NCI-H1105 treated with DMSO at 0.1 percent for 48 hours (cell line): ENCODE measurements at regions not wholly inside any gene's neighbourhood (a gene's known extent, or its start where the extent isn't known, plus 50 kb on each side); places are given as distances from the start of the nearest gene placed in this dataset.

Experiments
- DNase-seq: peaks from one replicate; lab custom pipeline; 2025; lab: John Stamatoyannopoulos, UW

DNA sequence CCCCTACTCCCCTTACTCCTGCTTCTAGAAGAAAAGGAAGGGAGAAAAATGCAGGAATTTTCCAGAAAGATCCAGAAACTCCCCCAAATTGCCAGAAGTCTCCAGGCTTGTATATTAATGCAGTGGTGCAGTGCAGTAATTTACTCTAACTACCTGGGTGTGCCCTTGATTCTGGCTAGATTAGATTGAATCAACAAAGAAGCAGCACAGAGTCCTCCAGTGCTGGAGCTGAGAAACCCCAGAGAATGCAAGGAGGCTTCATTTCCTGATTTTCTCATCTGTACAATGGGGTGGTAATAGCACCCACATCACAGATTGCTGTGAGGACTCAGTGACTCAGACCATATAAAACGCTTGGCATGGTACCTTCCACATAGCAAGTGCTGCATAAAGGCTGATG lies 247.3 kb upstream of the RPL38 start:
- DNase-seq: no peak

DNA sequence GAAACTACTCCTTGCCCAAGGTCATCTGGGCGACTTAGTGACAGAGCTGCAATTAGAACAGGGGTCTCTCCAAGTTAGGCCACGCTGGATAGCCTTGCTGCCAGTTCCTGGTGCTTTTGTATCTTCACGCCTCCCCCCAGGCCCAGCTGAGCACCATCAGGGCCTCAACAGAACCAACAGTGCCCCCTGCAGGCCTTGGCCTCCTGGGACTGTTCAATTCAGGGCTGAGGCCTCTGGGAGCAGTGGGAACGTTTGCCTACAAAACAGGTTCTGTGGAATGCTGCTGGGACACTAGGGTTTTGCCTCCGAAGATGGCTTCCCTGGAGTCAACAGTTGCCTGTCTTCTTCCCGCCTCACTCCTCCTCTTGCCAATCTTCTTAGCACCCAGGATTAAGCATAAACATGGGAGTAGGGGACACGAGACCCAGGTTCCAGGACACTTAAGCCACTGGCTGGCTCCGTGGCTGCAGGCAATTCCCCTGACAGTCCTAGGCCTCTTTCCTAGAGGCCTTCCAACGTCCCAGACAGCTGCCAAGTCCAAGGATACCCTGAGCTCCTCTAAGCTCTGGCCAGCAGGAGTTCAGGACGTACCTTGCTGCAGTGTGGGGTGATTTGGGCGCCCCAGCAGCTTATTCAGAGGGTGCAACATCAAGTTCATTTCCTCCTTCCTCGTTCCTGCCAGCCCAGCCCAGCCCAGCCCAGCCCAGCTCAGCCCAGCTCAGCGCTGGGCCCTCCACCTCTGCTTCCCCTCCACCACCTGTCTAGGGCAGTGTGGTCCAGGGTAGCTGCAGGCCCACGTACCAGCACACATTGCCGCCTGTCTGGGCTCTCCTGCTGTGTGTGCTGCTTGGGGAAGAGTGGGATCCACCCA lies 246.6 kb upstream of the RPL38 start:
- DNase-seq: peak; percentile 29

DNA sequence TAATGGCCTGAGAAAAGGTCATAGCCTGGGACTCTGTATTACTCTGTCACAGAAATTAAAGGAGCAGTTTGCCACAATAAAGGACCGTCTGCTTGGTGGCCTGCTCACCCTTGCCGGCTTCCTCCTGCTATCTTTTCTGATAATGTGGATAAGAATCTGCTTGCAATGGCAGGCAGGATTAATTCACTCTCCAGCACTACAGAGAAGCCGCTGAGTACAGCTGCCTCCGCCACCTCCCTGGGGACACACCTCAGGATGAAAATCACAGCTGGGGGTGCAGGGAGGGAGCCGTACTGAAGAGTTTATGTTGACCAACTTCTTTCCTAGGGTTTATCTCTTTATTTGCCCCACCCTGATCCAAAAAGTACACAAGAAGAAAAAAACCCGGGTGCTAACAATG lies 245.9 kb upstream of the RPL38 start:
- no peak for DNase-seq

DNA sequence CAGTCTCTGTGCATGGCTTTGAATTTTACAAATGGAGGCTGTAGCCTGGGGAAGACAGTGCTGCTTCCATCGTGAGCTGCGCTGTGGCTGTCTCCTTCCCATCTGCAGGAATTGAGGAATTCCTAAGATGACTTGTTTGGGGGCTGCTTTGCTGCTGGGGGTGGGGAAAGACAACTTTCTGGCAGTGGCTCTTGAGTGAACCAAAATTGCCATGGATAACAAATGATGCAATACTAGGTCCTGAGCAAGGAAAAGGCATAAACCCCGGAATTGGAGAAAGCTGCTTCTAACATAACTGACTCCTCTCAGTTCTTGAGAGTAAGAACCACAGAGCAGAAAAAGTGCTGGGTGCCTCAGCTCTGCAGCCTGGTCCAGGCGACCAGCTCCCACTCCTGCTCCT lies 245.0 kb upstream of the RPL38 start:
- no peak for DNase-seq

DNA sequence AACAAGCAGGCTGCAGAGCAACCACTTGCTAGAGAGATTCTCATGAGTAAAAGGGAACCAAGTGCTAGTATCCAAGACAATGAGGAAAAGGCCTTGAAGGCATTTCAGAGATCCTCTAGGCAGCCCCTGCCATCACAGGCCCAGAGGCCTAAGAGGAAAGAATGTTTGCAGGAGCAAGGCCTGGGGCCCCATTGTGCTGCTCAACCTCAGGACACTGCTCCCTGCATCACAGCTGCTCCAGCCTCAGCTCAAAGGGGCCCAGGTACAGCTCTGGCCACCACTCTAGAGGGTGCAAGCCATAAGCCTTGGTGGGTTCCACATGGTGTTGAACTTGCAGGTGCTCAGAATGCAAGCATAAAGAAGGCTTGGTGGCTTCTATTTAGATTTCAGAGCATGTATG lies 243.0 kb upstream of the RPL38 start:
- DNase-seq: no peak

DNA sequence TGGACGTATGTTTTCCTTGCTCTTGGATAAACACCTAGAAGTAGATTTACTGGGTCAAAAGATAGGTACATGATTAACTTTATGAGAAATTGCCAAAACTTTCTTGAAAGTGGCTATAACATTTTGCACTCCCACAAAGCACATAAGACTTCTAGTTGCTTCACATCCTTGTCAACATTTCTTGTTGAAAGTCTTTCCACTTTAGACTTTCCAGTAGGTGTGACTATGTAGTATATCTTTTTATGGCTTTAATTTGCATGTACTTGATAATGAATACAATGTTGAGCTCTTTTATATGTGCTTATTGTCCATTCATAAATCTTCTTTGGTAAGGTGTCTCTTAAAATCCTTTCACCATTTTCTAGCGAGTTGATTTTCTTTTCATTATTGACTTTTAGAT lies 241.2 kb upstream of the RPL38 start:
- no peak for DNase-seq

DNA sequence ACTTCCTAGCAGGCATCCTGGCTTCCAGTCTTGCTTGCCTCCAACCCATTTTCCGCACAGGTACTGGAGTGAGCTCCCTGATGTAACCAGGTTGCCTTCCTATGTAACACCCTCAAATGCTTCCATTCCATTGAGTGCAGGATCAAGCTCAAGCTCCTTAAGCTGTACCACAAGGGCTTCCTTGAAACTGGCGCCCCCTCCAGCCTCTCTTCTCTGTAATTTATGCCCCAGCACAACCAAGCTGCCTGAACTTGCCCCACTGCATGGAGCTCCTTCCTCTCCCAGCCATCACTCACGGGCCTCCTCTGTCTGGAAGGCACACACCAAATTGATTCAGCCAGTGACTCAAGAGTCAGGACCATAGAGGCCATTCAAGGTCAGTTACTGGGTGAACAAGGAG lies 234.8 kb upstream of the RPL38 start:
- DNase-seq: no peak

DNA sequence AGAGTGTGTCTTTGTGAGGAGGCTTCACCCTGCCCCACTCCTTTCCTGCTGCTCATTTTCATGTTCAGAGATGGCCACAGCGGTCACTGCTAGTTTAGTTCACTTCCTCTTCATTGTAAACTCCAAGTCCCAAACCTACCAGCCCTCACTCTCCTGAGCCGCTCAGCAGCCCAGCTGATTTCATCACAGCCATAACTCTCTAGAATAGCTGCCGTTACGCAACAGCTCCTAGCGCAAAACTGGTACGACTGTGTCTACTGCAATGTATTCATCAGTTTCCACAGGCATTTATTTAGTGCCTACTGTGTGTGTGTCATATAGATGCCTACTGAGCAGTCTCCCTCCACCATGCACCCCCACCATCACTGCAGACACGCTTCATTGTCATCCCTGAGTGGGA lies 233.5 kb upstream of the RPL38 start:
- DNase-seq: no peak

DNA sequence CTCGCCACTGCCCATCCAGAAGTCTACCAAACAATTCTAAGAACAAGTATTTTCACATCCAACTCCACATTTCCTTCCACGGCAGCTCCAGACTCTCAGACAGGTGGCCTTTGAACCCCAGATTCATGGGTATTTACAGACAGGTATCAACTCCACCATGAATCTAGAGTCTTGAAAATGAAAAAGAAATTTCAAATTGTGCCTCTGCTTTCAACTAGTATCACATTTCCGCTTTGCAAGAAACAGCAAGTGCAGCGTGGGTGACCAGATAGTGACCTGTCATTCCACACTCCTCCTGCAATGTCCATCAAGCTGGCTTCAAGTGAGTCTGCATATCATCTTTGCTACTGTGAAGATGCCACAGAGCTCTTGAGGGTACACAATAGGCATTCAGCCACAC lies 232.4 kb upstream of the RPL38 start:
- no peak for DNase-seq

DNA sequence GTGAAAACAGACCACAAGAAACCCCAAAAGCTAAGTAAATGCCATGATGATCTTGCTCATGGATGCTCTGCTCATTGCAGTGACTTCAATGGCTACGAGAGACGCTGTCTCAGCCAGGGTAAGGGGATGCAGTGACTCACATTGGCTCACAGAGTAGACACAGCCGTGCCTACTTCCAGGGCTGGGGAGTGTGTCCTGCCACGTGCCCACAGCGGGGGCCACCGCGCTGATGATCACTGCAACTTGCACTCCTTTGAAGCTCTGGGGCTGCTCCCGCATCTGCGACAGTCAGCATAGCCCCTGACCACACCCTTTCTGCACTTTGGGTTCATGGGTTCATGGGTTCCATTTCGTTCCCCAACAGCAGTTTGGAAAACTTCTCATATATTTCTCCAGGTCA lies 231.4 kb upstream of the RPL38 start:
- DNase-seq: no peak

DNA sequence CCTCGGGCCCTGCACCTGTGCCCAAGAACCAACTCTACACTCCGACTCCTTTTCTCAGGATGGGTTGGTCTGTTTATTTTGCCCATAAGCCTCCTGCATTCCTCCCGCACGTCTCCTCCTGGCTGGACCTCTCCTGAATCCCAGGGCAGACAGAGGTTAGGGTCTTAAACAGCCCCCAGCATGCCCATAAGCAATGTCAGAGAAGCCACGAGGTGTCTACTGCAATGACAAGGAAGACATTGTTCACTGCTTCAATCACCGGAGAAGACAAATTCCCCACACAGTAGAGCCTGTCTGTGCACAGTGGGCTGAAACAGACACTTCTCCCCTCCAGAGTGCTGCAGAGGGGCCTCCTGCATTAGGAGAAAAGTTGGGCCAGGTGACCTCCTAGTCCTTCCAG lies 230.6 kb upstream of the RPL38 start:
- DNase-seq: no peak

DNA sequence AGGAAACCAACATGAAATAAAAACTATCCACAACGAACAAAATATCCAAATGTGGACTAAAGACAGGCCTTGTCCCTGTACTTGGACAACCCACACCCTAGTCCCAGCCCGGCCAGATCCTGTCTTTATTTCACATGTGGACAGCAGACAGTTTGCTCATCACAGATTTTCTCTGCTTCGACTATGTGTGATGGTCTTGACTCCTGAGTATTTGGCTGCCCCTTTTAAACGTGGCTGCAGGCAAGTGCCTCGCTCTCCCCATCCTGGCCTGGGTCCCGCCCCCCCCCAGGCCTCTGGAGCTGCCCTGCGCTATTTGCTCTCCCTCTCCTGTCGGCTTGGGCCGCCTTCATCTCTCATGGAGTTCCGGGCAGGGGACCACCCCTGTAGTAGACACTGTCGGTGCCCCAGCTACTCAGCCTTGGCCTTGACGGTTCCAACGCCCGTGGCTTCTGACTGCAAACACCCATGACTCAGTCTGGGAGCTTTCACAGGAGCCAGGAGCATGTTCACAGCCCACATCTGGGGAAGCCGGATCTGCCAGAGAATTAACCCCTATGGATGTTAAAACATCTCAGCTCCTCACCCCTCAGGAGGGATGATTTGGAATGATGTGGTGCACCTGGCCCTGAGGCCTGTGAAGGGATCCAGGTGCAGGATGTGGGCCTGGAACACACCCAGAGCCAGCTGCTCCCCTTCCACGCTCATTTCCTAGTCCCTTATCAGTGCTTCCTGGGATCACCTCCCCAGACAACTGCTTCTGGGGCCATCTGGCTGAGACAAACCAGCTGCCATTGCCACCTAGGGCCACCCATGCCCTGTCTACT lies 229.7 kb upstream of the RPL38 start:
- no peak for DNase-seq

DNA sequence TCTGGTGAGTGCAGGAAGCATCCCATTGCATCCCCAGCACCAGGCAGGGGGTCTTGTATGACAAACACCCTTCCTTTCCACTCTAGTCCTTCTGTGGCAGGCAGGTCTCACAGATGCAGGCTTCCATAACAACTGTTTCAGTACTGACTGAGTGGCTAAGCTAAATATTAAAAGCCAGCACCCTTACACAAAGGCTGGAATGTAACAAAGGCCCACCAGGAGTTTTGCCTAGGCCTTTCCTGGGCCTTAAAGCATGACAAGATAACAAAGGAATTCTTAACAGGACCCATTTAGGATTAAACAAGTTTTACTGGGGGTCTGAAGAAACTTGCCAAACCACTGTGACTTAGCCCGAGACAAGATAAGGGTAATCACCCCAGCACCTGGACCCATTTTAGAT lies 228.9 kb upstream of the RPL38 start:
- no peak for DNase-seq

DNA sequence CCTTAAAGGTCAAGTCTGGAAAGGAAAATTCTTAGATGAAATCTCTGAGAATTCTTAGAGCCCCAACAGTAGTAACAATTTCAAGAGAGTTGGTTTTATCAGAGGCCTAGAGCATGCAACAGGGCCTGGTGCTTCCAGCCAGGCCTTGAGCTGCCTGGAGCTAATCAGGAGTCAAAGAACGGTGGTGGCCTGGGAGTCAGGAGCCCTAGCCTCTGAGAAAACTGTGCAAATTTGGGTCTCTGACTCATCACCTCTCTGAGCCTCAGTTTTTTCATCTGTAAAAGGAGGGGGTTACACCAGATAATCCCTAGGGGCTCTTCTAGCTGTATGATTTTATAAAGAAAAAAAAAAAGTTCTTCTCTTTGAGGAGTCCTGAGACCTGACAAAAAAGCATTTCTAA lies 227.3 kb upstream of the RPL38 start:
- DNase-seq: no peak

DNA sequence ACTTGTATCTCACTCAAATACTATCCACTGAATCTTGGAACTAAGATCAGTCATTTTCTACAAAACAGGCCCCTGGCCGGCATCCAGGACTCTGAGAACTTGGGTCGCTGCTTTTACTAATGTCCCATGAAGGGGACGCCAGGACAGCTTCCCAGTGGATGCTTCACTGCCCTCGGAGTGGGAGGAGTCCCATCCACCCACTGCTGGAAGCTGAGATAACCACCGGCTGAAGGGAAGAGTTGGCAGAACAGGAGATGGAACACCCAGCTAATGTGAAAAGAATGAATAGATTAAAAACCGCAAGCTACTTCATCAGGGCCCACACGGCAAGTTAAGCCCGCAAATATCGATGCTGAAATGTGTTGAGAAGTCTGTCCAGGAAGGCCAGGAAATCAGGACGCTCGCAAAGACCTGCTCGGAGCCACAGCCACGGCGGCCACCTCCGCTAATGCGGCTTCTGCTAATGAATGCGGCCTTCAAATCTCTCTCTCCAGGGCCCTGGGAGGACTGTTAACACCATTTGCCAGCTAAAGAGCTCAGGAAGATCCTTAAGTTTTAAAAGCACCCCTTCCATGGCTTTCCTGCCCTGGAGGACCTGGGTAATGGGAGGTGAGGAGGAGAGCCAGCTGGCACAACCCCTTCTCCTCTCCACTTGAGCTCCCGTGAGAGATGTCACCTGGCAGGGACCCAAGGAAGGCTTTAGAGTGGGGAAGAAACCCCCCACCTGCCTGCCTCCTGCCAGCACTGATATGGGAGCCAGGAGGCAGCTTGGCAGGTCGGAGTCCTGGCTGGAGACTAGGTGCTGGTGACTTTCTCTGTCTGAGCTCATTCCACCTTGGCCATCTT lies 226.6 kb upstream of the RPL38 start:
- peak; percentile 96 for DNase-seq

DNA sequence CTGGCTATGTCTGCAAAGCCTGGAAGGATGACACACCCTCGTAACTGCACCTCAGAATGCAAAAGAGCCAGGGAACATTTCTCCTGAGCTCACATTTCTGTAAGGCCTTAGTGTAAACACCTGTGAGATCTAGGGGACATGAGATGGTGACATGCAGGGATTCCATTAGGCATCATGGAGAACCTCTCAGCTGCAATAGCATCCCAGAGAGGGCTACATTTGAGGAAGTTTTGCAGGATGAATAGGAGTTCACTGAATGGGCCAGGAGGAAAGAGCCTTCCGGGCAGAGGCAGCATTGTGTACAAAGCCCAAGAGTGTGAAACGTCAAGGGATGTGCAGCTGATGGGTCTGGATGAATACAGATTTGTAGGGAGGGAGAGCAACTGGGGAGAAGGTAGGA lies 223.0 kb upstream of the RPL38 start:
- DNase-seq: no peak

DNA sequence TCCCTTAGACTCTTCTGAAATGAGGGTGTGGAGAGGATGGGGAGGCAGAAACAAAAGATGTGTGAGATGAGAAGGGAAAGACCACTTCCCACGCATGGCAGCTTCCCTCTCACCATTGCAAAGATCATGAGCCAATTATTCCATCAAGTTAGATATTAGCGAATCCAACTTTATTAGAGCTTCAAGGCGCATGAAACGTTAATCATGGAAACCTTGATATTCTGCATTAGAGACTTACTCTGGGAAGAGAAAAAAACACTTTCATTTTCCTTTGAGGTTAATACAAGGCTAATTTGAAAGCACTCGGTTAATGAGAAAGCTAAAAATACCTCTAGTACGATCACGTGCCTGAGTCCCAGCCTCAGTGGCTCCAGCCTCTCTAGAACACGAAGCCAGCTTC lies 220.6 kb upstream of the RPL38 start:
- DNase-seq: no peak

DNA sequence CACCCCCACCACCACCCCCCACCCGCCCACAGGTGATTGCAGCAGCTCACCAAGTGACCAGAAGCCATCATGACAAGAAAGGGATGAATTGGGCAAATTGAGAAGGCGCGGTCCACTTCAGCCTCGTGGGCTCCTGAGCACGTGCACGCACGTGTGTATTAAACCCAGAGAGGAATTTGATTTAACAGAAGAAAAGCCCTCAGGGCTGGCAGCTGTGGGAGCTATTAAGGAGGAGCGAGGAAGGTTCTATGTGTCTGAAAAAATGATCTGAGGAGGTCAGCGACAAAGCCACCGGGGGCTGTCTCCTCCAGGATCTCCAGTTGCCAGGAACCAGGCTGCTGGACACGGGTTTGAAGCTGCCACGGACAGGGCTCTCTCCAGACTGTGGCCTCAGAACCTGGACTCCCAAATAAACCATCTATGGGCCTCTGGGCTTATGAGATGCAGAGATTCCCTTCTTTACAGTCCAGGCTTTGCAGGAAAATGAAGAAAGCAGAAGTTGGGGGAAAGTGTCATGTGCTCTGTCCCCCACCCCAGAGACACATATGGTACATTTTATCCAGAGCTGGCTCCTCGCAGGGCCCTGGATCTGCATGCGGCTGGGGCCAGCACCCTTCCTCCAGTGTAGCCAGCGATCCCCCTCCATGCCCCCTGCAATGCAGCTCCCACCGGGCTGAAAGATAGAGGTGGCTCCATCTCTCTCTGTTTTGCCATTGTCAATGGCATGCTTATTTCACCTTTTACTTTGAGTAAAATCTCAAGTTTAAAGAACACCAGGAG lies 219.7 kb upstream of the RPL38 start:
- DNase-seq: no peak

DNA sequence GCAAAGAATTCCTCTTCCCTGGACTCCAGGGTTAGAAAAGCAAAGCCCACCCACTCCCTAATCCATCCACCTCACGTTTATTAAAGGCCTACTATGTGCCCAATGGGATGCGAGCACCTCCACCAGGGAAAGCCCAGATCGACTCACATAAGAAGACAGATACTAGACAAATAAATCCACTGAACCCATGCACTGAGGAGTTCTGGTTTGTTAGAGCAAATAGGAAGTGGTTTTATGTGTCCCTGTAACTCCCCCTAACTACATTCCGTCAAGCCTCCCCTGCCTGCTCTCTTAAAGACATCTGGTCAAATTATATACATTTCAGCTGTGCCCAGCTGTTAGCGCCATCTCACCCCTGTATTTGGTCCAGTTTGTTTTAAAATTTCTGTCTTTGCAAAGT lies 218.5 kb upstream of the RPL38 start:
- DNase-seq: no peak

DNA sequence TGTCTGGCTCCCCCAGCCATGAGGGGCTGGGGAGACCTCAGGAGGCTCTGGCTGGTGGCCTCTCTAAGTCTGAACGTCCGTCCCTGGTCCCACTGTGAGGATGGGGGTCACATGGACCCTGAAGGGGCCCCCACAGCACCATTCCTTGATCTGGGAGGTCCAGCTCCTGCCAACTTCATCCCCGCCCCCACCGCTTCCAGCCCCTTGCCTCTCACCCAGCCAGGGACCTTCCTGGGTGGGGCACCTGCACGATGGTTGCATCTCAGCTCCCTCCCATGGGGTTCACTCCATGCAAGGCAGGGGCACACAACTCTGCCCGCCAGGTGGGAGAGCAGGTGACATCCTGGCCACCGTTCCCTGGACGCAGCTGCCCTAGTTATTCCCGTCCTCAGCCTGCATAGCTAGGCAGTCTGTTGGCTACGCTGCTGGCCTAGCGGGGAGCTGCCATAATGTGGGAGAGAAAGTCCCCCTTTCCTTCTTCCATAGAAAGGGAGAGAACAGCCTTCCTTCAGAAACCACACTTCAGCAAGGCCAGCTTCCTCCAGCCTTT lies 217.9 kb upstream of the RPL38 start:
- DNase-seq: no peak

DNA sequence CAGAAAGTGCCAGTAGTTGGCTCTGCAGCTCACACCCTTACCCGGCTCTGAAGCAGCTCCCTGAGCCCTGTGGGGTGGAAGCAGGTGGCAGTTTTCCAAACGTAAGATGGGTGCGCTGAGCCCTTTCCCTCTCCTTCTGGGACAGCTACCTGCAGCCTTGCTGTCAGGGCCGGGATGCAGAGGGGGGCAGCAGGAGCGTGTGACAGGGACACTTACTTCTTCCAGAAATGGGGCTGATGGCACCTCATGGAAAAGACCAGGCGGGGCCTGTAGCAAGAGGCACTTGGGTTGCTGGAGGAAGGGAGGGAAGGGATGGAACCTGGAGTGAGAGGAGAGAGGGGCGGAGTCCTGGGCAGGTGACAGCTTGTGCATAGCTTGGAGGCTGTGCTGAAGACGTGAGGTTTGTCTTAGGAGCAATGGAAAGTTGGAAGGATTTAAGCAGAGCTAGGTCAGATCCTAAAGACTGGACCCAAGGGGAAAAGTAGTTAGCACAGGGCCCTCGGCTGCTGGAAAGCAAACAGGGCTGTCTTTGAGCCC lies 216.8 kb upstream of the RPL38 start:
- no peak for DNase-seq
